SK-N-SH treated with all-trans-retinoic acid at 6 μM for 48 hours (cell line): ENCODE measurements at regions not wholly inside any gene's neighbourhood (a gene's known extent, or its start where the extent isn't known, plus 50 kb on each side); places are given as distances from the start of the nearest gene placed in this dataset.
"Not testable (repeated sequence)": the region's sequence is repeated elsewhere in the genome, so short reads cannot be mapped to it uniquely, and the experiment has no call there.

ENCODE experiments used
- ATAC-seq: fragments of 200-7000 bp; cut with Tn5 transposase; 3 replicates; pipeline ENCODE4 v1.9.1; 2020; ENCODE audit warnings: mild to moderate bottlenecking, moderate library complexity

DNA sequence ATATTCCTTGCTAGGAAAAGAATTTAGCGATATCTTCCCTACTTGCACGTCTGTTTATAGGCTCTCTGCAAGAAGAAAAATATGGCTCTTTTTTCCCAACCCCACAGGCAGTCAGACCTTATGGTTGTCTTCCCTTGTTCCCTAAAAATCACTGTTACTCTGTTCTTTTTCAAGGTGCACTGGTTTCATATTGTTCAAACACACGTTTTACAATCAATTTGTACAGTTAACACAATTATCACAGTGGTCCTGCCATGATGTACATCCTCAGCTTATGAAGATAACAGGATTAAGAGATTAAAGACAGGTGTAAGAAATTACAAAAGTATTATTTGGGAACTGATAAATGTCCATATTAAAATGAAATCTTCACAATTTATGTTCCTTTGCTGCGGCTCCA, 51.7 kb upstream of the MORC3 start:
- ATAC-seq: not testable (repeated sequence)
